ENCODE measurements at regions not wholly inside any gene's neighbourhood (a gene's known extent, or its start where the extent isn't known, plus 50 kb on each side); places are given as distances from the start of the nearest gene placed in this dataset.

DNA sequence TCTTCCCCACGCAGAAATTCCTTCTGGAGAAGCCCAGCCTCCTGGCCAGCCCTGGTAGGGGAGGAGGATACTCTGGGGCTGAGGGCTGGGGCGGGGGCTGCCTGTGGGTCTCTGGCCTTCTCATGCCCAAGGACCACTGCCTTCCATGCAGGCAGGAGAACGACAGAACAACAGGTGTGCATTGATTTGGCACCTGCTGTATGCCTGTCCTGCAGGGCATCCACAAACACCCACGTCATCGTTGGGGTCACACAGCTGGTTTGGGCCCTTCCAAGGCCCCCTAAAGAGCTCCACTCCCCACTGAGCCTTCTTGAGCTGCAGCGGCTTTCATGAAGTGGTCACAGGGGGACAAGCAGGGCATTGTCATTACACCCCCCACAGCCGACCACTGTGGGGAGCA, 60.4 kb downstream of the PHETA1 start:
- TF ChIP-seq ZFX (IDR thresholded peaks at IDR 0.05) (no peak), EZH2 (IDR thresholded peaks at IDR 0.05) (no peak), SRF (IDR thresholded peaks at IDR 0.05; ENCODE audit: low read depth) (no peak), CEBPB (IDR thresholded peaks at IDR 0.05; ENCODE audit: low read depth) (no peak)
- TF ChIP-seq, protein P1, sequence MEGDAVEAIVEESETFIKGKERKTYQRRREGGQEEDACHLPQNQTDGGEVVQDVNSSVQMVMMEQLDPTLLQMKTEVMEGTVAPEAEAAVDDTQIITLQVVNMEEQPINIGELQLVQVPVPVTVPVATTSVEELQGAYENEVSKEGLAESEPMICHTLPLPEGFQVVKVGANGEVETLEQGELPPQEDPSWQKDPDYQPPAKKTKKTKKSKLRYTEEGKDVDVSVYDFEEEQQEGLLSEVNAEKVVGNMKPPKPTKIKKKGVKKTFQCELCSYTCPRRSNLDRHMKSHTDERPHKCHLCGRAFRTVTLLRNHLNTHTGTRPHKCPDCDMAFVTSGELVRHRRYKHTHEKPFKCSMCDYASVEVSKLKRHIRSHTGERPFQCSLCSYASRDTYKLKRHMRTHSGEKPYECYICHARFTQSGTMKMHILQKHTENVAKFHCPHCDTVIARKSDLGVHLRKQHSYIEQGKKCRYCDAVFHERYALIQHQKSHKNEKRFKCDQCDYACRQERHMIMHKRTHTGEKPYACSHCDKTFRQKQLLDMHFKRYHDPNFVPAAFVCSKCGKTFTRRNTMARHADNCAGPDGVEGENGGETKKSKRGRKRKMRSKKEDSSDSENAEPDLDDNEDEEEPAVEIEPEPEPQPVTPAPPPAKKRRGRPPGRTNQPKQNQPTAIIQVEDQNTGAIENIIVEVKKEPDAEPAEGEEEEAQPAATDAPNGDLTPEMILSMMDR (IDR thresholded peaks at IDR 0.05 in 2 of 3, conservative IDR thresholded peaks at IDR 0.05 in 1 of 3; ENCODE audit: borderline replicate concordance in 1 of 3, insufficient read depth in 1 of 3, low read depth in 2 of 3, low read length in 2 of 3), result no peak
- TF ChIP-seq, protein P2, sequence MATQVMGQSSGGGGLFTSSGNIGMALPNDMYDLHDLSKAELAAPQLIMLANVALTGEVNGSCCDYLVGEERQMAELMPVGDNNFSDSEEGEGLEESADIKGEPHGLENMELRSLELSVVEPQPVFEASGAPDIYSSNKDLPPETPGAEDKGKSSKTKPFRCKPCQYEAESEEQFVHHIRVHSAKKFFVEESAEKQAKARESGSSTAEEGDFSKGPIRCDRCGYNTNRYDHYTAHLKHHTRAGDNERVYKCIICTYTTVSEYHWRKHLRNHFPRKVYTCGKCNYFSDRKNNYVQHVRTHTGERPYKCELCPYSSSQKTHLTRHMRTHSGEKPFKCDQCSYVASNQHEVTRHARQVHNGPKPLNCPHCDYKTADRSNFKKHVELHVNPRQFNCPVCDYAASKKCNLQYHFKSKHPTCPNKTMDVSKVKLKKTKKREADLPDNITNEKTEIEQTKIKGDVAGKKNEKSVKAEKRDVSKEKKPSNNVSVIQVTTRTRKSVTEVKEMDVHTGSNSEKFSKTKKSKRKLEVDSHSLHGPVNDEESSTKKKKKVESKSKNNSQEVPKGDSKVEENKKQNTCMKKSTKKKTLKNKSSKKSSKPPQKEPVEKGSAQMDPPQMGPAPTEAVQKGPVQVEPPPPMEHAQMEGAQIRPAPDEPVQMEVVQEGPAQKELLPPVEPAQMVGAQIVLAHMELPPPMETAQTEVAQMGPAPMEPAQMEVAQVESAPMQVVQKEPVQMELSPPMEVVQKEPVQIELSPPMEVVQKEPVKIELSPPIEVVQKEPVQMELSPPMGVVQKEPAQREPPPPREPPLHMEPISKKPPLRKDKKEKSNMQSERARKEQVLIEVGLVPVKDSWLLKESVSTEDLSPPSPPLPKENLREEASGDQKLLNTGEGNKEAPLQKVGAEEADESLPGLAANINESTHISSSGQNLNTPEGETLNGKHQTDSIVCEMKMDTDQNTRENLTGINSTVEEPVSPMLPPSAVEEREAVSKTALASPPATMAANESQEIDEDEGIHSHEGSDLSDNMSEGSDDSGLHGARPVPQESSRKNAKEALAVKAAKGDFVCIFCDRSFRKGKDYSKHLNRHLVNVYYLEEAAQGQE (IDR thresholded peaks at IDR 0.05; ENCODE audit: low read depth), result no peak
- ATAC-seq (no peak), DNase-seq (ENCODE audit: low read depth, low spot score) (no peak)
- H3K9me3 ChIP-seq (ENCODE audit: control insufficient read depth in 1 of 2, insufficient read depth in 1 of 2, low read depth in 1 of 2, low read length in 2 of 2), result peaks cover 26 to 31% of the 10 kb centered on the region in 2 experiments; a peak in 2 of 4 replicates
- H4K20me1 ChIP-seq (ENCODE audit: insufficient read depth), result no peaks in the 10 kb centered on the region
- H3K27ac ChIP-seq (ENCODE audit: low read depth, low read length), result no peak overlapping the region
- H3K79me2 ChIP-seq (ENCODE audit: insufficient read depth, low read length), result no peaks in the 10 kb centered on the region
- ChIA-PET POLR2A (no interaction called here), RAD21 (ENCODE audit: low non-redundant PET in 1 of 2, low total read pairs in 2 of 2, uncharacterized antibody in 2 of 2, unreplicated experiment in 2 of 2) (no interaction called here), CTCF (no interaction called here)
- intact Hi-C loops (cut with micrococcal nuclease), result no loop called here
- H3K27me3 ChIP-seq (ENCODE audit: insufficient read depth, low read length), result no peaks in the 10 kb centered on the region
- no TSS peak for BruUV-seq (replicated peaks)
- no peaks in the 10 kb centered on the region for H3K9me2 ChIP-seq (ENCODE audit: insufficient read depth)
- H3K9ac ChIP-seq (ENCODE audit: low read length), result no peak overlapping the region
- no peak overlapping the region for H3K4me2 ChIP-seq (ENCODE audit: low read length)
- H2AFZ ChIP-seq (ENCODE audit: low read depth, low read length, poor library complexity, severe bottlenecking), result no peak overlapping the region
- no peaks in the 10 kb centered on the region for H3K36me3 ChIP-seq (ENCODE audit: control insufficient read depth in 1 of 2, insufficient read depth in 2 of 2, low read length in 2 of 2)
- H3K4me1 ChIP-seq (ENCODE audit: control insufficient read depth in 1 of 2, insufficient read depth in 2 of 2, low read length in 2 of 2), result peaks cover 3 to 10% of the 10 kb centered on the region in 2 experiments
- no peak overlapping the region for H3K4me3 ChIP-seq (replicated peaks in 1 of 2; ENCODE audit: low read depth in 1 of 2, low read length in 2 of 2)
